ENCODE measurements at regions not wholly inside any gene's neighbourhood (a gene's known extent, or its start where the extent isn't known, plus 50 kb on each side); places are given as distances from the start of the nearest gene placed in this dataset.

- no peak for DNase-seq
Observed at GRCh38 chr9:124179196-124180071, 78.3 kb upstream of the NEK6 start.

- no peak for DNase-seq
Observed at GRCh38 chr9:124180557-124180956, 77.2 kb upstream of the NEK6 start.

DNA sequence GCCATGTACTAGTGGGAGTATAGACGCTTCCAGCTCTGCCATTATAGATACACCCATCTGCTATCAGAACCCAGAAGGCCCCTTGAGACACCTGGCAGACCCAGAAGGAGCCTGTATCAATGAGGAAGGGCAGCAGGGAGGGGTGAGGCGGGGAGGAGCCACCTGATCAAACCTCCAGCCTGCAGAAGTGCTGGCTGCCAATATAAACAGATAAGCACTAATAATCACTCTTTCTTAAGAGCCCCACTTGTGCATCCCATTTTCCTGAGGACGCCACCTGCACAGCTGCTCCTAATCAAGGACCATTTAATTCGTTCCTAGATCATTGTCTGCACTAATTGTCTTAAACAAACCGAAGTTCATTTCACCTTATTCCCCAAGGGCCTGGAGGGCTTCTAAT, 75.0 kb upstream of the NEK6 start:
- DNase-seq = no peak

GRCh38 chr9:124183772-124184171, 74.0 kb upstream of the NEK6 start:
- no peak for DNase-seq

- no peak for DNase-seq
Observed at GRCh38 chr9:124185413-124185812, 72.3 kb upstream of the NEK6 start.

- DNase-seq = no peak
Observed at GRCh38 chr9:124187311-124187710, 70.4 kb upstream of the NEK6 start.

DNA sequence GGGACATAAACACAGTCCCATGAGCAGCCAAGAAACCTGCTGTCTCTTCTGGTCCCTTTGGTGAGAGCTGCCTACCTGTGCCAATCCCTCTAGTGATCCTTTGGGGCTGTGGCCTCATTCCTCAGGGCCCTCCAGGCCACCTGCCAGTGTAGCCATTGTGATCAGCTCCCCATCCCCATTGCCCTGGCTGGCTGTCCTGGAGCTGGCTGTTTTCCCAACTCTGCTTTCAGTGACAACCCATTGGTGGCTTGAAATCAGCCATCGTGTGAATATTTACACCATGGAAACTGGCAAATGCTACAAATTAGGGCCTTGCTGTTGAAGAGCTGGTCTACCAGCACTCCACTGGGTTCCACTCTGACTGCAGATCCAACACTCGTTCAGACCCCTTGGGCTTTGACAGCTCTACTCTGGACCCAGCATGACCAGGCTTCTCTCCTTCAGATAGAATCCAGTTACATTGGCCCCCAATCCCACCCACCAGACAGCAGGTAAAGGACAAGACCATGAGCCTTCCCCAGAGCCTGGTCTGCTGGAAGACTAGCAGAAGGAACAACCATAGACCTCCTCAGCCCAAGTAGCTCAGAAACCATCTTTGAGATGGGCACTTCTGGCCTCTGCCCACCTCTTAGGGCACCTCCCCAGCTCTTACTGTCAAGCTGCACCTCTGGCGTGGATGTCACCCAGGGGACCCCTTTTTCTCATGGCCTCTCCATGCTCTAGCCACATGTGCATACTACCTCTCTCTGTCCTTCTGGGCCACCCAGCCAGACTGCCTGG, 69.2 kb upstream of the NEK6 start:
- DNase-seq = no peak

DNA sequence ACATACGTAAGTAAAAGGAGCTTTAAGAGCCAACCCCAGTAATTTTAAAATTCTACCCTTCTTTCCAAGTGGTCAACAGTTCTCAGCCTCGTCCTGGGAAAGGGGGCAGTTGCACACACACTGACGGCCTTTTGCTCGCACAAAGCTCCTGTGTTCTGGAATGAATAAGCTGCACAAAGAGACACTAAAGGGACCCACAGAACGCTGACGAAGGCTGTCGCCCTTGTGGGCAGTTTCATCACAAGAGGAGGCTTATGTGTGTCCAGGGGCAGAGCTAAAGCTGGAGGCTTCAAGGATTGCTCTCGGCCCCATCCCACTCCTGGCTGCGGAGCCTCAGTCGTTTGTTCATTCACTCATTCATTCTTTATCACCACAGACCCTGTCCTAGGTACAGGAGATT, 67.0 kb upstream of the NEK6 start:
- DNase-seq = no peak

DNA sequence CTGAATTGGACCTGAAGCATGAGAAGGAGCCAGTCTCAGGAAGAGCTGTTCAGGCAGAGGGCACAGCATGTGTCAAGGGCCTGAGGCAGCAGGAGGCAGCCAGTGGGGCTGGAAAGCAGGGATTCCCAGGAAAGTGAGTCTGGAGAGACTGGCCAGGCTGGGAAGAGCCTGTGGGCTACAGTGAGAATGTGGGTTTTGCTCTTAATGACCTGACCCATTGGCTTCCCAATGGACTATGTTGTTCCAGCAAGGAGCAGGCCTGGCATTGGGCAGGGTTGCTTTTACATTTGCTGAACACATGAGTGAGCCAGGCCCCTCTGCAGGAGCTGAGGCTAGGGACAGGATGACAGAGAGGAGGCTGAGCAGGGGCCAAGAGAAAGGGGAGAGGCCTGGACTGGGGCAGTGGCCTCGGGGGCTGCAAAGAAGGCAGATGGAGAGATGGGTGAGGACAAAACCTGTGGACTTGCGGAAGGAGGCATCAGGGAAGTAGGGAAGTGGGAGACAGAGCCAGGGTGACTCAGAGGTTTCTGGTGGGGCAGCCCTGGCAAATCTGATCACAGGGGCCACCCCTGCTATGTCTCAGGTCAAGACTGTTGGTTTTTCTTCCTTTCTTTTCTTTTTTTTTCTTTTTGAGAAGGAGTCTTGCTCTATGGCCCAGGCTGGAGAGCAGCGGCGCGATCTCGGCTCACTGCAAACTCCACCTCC, 65.9 kb upstream of the NEK6 start:
- DNase-seq = no peak

GRCh38 chr9:124196814-124197176, 61.0 kb upstream of the NEK6 start:
- DNase-seq = no peak

- peak; percentile 71 for DNase-seq
Observed at GRCh38 chr9:124197177-124198095, 60.3 kb upstream of the NEK6 start.

GRCh38 chr9:124198331-124198730, 59.4 kb upstream of the NEK6 start:
- DNase-seq = no peak

GRCh38 chr9:124198948-124199347, 58.8 kb upstream of the NEK6 start:
- DNase-seq = no peak

GRCh38 chr9:124199474-124199873, 58.3 kb upstream of the NEK6 start:
- DNase-seq = no peak

GRCh38 chr9:124202447-124202971, 55.2 kb upstream of the NEK6 start:
- peak; percentile 66 for DNase-seq

DNA sequence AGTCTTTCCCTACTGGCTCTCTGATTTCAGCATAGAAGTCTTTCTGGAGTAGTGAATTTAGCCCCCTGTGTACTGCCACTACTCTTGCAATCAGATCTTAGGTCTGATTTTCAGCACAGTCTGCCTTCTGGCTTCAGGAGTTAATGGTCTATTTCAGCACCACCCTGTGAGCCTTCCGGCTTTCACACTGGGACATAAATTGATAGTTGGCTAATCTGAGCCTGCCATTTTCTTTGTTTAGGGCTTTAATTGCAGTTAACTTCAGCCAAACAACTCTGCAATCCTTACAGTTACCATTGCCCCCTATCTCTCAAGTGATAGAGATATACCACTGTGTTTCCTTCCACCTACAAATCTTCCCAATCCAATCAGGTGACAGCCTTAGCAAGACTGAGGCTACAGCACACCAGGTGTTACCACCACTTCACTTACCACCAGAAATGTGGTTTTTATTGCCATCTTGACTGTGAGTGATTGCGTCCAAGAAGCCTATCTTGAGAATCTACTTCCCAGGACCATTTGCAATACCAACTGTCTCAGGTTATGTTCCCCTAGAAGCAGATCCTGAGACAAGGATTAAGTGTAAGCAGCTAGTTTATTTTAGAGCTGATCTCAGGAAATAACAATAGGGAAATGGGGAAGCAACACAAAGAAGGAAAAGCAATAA, 51.9 kb upstream of the NEK6 start:
- no peak for DNase-seq

- no peak for DNase-seq
Observed at GRCh38 chr9:124206391-124206790, 51.4 kb upstream of the NEK6 start.
